T-helper 1 cell treated with Interleukin-12 subunit alpha and Interleukin-12 subunit beta and Interleukin-4 antibody, amounts not matched to agents 30 ng/mL and 1 ng/mL, for 36 hours (primary cell): ENCODE measurements at regions not wholly inside any gene's neighbourhood (a gene's known extent, or its start where the extent isn't known, plus 50 kb on each side); places are given as distances from the start of the nearest gene placed in this dataset.

Source experiments
- intact Hi-C: fragments of 100-400 bp; cut with micrococcal nuclease; formaldehyde crosslinking; loops from one replicate; pipeline ENCODE4 v1.15.1; 2024

DNA sequence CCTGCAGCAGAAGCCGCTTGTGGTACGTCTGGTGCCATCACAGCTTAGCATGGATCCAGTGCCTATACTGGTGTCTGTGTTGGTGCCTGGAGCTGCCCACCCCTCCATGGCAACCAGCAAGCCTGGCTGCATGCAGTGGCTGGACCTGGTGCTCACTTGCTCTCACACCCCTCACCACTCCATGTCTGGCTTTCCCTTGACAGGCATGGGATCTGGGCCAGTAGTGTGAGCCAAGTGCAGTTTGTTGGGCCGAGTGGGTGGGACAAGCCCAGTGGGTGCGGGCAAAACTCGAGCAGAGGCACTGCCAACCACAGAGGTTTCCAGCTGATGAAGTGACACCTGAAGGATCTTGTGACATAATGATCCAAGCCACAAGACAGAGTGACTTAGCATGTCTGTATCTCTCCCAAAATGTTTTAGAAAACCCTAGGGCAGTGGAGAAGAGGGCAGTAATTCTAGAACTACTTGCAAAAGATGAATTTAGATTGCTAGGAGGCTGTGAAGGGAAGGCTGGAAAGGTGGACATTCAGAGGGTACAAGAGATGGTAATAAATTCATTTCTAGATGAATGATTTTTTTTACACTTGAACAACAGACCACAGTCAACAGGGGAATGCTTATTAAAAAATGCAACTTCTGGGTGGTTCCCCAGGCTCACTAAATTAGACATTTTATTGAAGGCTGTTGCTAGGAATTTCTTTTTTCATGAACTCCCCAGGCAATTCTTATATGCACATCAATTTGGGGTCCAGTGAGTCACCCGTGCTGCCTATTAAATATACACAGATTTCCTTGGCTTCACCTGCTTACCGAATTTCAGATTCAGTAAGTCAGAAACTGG lies 660.3 kb downstream of the TLR4 start:
- intact Hi-C loops = no loop called here

DNA sequence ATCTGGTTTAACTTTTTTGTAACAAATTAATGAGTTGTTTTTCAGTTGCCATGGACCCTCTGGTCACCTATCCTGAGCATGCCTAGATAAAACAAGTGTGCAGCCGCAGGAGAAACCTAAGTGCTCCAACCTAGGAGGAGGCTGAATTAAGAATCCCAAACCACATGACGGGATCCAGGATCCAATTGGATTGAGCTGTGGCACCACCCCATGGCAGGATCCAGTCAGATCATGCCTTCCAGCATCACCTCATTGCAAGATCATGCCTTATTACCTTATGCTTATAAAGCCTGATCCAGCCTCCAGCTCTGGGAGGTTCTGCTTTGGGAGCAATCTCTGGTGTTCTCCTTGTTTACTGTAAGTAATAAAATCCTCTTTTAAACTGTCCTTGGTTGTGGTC lies 662.0 kb downstream of the TLR4 start:
- intact Hi-C loops = no loop called here

DNA sequence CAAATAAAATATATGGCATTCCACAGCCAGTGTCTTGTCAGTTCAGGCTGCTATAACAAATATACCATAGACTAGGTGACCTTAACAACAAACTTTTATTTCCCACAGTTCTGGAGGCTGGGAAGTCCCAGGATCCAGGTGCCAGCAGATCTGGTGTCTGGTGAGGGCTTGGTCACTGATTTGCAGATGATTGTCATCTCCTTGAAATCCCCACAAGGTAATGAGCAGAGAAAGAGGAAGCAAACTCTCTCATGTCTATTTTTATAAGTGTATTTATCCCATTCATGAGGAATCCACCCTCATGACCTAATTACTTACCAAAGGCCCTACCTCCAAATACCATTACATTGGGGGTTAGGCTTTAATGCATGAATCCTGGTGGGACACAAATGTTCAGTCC lies 663.2 kb downstream of the TLR4 start:
- intact Hi-C loops = no loop called here

DNA sequence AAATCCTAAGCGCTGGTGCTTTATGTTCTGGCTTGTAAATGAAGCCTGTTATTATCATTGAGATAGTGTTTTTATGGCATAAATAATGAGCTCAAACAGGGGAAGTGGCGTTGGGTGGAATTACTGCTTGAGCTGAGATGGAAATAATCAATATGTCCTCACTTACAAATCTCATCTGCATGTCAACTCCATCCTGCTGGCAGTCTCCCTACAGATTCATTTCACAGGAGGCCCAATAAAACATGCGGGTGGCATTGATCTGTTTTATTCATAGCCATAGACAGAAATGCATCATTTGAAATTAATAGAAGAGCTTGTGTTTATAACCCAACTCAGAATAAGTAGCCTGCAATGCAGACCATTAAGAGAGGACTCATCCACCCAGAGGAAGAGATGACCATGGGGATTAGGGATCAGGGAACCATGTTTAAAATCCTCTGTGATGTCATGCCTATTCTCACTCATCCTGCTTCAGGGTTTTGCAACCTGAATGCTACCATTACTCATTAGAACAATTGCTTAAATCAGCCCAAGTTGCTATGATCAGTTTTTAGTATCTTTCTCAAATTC lies 680.4 kb downstream of the TLR4 start:
- intact Hi-C loops = no loop called here

DNA sequence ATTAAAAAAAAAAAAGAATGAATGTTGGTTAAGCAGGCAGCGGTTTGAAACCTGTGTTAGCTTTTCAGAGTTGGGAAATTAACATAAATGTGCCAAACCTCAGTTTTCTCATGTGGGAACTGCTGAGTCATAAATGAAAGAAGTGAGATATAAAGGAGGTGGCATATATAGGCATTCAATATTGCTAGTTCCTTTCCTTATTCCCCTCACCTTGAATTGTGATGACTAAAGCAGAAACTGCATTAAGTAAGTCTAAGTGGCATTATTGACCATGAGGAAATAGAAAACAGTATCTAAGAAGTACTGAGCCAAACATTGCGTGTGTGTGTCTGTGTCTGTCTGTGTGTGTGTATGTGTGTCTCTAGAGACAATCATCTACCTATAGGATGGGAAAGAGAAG lies 691.2 kb downstream of the TLR4 start:
- intact Hi-C loops = no loop called here

DNA sequence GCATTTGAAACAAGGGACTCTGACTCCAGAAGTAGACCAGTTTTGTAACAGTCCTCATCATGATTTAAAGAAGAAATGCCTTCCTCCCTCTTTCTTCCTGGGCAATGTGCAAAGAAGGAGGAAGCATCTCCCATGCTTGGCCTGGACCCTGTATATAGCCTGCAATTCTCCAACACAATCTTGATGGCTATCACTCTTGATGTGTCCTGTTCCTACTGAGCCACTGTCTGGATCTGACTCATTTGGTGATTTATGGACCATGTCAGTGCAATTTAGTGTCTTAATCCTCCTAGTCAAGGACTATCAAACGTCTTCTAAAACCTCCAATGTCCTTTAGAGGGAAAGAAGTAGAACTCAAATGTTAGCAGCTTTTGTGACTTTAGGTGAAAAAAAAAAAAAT lies 697.3 kb downstream of the TLR4 start:
- intact Hi-C loops = no loop called here

- intact Hi-C loops = no loop called here
Measured at GRCh38 chr9:118414676-118415075, 710.5 kb downstream of the TLR4 start.

DNA sequence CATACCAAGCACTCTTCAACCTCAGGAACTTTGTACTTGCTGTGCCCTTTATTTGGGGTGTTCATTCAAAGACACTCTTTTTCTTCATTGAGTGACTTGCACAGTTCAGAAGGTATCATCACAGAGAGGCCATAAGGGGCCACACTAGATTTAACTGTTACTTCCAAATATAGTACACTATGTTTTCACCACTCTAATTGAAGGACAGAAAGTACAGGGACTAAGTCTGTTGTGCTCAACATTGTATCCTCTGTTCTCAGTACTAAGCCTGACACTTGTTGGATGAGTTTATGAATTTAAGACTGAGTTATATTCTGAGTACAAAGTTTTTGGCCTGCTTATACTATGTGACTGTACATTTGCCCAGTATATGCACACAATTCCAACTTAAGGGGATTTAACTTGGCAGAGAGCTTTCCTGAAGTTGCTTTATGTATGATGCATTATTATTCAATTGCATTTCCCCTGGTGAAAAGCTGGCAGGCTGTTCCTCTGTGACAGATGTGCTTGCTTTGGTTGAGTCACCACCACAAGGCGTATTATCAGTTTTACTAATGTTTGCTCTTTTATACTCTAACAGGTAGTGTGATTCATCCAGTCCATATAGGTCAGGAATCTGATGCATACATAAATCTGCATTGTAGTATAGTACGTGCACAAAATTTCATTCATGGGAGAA lies 714.8 kb downstream of the TLR4 start:
- intact Hi-C loops = no loop called here

- intact Hi-C loops = no loop called here
Measured at GRCh38 chr9:118419676-118420075, 715.5 kb downstream of the TLR4 start.

DNA sequence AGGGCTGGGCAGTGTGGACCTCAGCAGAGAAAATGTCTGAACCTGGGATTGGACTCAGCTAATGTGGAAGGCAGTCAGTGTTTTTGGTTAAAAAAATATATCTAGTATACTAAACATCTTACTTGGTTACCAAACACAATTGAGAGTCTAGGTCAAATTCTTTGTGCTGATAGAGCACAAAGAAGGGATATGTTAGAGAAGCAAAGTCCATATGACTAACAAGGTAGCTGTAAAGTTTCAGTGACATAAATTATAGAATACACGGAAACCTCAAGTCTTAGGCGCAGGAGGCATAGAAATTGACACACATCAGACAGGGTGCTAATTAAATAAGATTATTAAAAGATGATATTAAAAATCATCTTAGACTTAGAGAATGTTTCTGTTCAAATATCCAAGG lies 718.3 kb downstream of the TLR4 start:
- intact Hi-C loops = no loop called here

- intact Hi-C loops = no loop called here
Measured at GRCh38 chr9:118423021-118423420, 718.8 kb downstream of the TLR4 start.

- intact Hi-C loops = no loop called here
Measured at GRCh38 chr9:118423721-118424120, 719.5 kb downstream of the TLR4 start.

DNA sequence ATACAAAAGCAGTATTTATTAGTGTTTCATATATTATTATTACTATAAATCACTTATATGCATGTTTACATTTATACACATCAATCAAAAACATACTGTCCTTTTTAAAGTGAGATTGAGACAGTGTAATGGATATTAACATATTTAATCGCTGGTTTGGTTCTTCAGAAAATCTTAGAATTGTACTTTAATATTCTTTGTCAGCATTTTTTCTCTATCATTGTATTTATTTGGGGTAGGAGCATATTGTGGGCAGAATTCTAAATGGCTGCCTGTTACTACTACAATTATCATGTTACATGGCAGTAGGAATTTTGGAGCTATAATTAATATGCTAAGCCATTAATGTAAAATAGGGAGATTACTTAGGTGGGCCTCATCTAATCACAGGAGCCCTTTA lies 722.6 kb downstream of the TLR4 start:
- intact Hi-C loops = no loop called here

- intact Hi-C loops = no loop called here
Measured at GRCh38 chr9:118438810-118439209, 734.6 kb downstream of the TLR4 start.

GRCh38 chr9:118439441-118439840 lies 735.2 kb downstream of the TLR4 start:
- intact Hi-C loops = no loop called here

GRCh38 chr9:118444403-118444802 lies 740.2 kb downstream of the TLR4 start:
- intact Hi-C loops = no loop called here

- intact Hi-C loops = no loop called here
Measured at GRCh38 chr9:118446943-118447639, 742.9 kb downstream of the TLR4 start.

DNA sequence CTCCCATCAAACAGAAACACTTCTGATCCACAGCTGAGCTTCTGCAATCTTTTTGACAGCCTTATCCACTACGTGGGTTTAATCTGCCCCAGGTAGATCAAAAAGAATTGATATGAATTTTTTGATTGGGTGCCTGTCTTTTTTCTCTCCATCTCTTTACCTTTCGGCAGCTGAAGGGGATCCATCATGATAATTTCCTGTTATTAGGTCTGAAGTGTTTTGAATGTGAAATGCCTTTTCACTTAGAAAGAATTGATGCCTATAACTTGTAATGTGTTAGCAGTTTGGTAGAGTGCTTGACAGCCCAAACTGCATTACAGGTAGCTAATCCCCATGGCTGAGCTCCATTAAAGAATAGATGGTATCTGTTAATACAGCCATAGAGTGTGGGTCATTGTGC lies 745.4 kb downstream of the TLR4 start:
- intact Hi-C loops = no loop called here

DNA sequence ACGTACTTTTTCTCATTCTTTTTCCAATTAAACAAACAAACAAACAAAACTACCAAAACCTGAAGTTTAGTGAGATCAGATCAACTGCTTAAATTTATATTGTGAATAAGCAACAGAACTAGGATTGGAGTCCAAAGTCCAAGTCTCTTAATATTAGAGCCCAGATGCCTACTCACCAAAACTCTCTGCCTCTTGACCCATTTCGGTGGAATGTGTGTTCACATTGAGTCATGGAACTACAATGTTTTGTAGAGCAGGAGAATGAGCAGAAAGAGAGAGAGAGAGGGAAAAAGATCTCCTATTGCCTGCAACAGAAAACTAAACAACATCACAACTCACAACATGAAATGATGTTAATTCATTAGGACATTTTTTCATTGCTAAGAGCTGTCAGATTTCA lies 751.1 kb downstream of the TLR4 start:
- intact Hi-C loops = no loop called here

DNA sequence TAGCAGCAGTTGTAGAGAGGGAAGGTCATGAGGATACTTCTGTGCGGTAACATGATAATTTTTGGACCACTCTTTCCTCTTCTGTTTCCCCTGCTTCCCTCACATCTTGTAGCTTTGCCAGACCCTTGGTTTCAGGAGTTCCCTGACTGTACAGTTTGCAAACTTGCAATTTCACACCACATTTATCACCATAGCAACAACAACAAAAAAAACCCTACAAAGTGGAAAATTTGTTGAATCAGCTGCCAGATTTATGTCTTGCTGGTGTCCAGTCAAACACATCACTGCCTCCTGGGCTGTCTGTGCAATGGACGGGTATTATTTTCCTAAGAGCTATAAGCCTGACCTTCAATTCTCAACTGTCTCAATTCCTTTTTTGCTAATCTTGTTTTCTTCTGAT lies 751.6 kb downstream of the TLR4 start:
- intact Hi-C loops = no loop called here

- intact Hi-C loops = no loop called here
Measured at GRCh38 chr9:118457171-118458000, 753.2 kb downstream of the TLR4 start.
